Activated CD4-positive, alpha-beta T cell treated with anti-CD3 and anti-CD28 coated beads for 1 hour (primary cell): ENCODE measurements at regions not wholly inside any gene's neighbourhood (a gene's known extent, or its start where the extent isn't known, plus 50 kb on each side); places are given as distances from the start of the nearest gene placed in this dataset.

Source experiments
- DNase-seq: peaks from one replicate; pipeline ENCODE4 v3.0.0-alpha.2; 2020

DNA sequence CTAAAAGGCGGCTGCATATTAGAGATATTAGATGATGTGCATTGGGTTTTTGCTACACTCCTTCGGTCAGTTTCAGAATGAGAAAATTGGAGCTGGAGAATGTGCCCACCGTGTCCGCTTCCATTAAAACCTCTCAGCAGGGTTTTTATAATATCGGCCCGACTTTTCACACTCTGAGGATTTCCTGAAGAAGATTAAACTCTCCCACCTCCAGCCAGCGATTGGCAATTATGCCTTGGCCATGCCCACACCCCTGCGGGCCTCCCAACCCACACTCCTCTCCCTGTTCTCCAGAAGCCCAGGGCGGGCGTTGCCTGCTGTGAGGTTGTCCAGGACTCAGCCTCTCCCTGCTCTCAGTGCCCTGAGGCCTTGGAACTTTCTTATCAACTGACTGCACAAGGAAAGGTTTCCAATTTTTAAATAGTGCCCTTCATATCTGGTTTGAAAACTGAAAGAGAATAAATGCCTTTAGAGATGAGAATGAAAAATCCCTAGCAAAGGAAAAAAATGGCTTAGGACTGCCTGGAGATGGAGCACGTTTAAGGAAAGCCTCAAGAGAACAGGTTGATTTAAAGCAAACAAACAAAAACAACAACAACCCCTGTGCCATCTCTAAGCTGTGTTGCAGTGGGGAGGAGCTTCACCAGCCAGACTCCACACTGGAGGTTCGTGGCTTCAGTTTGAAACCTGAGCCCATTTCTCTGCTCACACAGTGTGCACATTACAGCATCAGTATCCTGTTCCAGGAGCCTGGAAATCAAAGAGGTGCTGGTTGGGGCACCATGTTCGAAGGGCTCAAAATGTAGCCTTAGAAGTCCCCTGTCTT is 292.9 kb downstream of the NSG2 start:
- no peak for DNase-seq

DNA sequence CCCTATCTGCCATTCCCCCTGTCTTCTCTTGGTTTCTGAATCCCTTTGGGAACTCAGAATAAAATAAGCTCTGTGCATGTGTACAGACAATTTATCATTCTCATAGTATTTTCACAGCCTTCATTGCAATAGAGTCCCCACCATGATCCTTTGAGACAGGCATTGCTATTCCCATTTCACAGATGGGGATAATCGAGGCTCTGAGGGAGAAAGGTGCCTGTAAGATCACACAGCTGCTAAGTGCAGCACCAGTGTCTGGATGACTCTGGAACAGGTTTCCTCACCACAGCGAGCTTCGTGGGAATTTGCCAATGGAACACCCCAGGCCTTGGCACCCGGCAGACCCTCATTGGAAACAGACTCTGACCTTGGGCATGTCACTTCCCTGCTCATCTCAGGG is 293.6 kb downstream of the NSG2 start:
- DNase-seq = no peak

DNA sequence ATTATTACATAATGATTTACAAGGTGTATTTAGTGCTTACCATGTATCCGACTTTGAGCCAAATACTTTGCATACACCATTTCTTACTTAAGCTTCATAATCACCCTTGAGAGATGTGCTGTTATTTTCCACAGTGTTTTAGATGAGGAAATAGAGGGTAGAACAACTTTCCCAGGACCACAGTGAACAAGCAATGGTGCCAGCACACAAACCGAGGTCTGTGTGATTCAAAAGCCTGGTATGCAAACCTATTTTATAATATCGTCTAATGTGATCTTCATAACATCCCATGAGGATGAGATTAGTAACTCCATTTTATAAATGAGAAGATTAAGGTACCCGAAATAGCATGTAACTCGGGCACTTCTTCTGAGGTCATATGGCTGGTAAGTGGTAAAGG is 294.7 kb downstream of the NSG2 start:
- no peak for DNase-seq

DNA sequence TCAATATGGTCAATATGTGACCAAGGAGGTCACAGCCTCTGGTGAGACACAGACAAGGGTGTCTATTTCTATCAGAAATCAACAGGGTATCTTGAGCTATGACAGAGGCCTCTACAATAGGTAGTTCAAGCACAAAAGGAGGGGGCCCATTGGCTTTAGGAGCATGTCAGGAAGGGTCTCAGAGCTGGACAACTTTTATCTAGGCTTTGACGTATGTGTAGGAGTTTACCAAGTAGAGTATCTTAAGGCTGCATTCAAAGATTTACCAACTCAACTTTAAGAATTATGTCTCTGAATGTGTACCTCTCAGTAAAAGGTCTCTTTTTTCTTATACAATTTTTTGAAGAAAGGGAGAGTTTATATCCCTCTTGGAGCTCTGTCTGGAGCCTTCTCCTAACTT is 297.2 kb downstream of the NSG2 start:
- no peak for DNase-seq

DNA sequence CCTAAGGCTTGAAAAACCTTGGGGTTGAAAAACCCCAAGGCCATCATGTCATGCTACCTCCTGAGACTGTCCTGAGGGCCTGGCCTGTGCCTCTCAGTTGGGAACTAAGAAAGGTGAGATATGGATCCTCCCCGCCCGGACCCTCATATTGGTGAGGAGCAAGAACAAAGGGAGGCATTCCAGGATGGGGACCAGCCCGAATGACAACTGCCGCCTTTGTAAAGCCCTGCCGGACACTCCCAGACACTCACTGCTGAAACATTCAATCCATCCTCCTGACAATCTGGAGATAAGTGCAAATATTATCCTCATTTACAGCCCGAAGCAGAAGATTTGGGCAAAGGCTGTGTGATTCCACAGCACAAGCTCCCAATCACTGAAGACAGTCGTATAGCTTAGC is 298.3 kb downstream of the NSG2 start:
- DNase-seq = no peak

DNA sequence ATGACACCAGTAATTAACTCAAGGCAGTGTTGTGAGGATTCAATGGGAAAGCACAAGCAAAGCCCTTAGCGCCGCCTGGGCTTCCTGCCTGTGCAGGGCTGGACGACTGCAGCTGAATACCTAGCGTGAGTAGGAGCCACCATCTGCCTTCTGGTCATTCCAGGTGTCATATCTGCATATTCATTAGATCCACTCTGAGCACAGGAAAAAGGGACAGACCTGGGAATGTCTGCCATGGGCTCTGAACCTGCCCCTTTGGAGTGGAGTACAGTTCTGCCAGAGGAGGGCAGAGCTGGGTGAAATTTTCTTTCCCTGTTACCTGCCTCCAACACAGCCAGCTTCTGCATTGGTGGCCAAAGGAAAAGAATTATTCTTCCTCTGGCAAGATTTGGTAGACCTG is 298.8 kb downstream of the NSG2 start:
- no peak for DNase-seq

DNA sequence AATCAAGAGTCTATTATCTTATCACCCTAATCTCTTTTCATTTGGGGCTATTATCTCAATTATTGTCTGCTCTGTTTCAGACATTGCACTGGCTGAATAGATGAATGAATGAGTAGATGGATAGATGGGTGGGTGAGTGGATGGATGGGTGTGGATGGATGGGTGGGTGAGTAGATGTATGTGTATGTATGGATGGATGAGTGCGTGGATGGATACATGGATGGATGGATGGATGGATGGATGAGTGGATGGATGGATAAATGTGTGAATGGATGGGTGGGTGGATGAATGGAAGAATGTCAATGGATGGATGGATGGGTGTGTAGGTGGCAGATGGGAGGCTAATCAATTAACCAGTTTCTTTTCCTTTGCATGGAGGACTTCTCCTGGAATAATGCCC is 301.7 kb downstream of the NSG2 start:
- DNase-seq = no peak

DNA sequence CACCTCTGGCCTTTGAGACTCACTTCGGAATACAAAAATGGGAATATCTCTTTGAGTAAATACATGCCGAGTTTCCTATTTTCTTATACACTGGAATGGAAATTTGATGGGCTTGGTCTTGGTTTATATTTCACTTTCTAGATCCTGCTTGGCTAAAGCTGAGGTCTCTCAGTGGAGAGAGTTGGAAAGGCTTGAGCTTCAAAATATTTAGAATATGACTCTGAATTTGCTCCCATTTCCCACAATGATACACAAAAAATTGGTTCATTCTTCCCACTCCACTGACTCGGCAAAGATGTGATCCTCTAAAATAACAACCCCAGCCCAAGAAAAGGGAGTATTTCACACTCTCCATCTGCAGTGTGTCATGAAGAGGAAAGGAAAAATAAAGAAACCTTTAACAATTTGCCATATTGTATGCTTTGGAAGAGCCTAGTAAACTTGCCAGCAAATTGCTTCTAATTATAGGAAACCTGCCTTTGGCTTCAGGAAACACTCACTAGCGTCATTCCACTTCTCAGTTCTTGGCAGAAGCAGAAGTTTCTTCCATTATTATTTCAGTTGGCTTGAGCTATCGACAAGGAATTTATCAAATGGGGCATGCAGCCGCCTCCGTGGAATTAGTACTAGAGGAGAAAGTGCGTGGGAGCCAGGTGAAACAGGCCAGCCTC is 302.9 kb downstream of the NSG2 start:
- DNase-seq = no peak

DNA sequence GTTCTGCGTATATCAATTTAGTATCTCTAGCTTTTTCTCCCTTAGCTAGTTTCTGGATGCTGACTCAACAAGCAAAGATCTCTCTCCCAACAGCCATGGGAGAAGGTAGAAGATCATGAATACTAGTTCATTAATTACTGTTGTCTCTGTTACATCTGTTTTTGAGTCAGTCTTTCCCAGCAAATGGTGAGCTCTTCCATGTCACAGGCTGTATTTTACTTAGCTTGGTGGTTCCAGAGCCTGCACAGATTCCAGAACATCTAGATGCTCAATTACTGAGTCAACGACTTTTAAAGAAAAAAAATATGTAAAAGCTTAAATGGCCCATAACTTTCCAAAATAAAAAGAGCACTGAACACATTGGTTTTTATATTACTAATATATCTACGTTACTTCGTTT is 307.2 kb downstream of the NSG2 start:
- DNase-seq = no peak

DNA sequence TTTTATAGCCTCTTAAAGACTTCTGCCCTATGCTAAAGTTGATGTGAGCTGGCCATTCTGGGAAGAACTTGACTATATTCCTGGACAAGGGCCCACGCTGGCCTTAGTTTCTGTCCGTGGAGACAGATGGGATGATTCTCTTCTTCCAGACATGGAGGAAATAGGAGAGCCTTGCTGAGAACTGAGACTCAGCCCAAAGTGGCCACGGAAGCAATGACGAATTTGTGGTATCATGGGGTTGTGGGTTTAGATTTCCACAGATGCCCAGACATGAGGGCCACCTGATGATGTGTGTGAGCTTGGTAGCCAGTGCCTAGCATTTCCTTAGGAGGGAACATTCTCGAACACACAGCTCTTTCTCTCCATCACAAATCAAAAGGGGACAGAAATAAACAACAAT is 309.1 kb downstream of the NSG2 start:
- DNase-seq = no peak

DNA sequence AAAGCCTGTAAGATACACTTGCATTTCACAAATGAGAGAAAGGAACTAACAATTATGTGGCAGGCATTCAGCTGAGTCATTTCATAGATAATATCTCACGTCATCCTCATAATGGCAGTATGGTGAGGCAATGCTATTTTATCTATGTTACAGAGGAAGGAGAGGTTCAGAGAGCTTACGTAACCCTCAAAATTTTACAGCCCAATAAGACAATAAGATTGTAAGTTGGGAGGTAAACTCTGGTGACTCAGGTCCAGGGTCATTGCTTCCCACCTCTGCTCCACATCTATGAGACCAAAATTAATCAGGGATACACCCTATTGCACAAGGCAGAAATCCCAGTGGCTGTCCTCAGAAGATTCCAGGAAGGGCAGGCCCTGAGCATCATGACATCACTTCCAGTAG is 309.7 kb downstream of the NSG2 start:
- DNase-seq = no peak

DNA sequence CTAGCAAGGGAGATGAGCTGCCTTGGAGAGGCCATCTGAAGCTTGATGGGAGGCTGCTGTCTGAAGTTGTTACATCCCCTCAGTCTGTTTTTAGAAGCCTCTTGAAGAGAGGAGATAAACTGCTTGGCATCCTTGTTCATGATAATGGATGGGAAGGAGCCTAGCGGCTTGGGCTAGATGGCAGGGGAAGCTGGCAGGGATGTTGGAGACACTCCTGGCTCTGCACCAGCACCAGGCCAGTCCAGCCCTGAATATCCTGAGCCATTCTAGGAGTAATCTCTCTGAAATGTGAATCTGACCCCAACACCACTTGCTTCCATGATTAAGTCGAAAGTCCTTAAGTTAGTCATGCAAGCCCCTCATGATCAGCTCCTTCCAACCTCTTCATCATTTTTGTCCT is 310.5 kb downstream of the NSG2 start:
- DNase-seq = no peak

DNA sequence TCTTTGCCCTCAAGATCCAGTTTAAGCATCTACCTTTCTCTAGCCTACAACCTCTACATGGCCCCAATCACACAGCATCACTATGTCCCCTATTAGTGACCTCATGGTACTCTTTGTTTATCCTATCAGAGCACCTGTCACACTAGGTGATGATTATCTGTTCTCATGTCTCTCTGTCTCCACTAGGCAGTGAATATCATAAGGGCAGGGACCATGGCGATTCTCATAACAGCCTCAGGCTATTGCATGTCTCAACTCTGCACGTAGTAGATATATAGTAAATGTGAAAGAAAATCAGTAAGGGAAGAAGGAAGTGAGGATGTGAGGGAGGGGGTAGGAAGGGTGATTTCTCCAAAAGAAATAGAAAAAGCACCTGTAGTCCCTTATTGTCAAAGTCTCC is 311.0 kb downstream of the NSG2 start:
- no peak for DNase-seq

DNA sequence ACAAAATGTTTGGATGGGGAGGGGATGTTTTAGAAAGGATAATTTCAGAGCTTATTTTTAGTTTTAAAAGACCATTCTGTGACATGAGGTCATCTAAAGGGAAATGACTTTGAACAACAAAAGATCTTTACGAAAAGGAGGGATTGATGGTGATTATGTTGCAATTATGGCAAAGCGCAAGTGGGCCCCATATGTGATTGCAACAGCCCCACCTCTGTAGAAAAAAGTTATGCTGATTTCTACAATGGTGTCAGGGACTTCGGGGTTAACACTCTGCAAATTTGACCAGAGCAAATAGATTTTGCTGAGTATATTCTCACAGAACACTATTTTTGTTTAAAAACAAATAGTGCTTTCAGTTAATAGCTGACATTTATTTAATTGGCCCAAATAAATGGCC is 312.8 kb downstream of the NSG2 start:
- DNase-seq = no peak

DNA sequence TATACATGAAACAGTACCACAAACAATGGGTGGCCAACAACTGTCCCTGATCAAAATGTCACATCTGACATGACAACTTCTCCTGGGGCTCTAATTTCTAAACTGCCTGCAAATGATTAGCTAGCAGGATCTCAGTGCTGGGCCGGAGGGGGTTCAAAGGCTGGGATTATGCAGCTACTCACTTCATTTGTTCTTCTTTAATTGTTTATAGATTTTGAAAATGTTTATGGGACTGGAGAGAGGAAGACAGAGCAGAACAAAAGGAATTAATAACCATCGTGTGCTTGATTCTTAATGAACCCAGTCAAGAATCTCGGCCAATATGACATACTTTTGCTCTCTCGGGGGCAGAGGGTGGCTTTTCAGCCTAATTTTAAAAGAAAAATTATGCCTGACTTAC is 313.6 kb downstream of the NSG2 start:
- DNase-seq = no peak

DNA sequence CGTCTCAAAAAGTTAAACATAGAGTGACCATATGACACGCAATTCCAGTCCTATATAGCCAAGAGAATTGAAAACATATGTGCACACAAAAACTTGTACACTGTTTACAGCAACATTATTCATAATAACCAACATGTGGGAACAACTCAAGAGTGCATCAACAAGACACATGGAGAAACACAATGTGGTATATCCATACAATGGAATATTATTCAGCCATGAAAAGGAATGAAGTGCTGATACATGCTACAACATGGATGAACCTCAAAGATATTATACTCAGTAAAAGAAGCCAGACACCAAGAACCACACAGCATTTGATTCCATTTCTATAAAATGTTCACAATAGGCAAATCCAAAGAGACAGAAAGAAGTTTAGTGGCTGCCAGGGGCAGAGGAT is 317.0 kb downstream of the NSG2 start:
- DNase-seq = no peak

DNA sequence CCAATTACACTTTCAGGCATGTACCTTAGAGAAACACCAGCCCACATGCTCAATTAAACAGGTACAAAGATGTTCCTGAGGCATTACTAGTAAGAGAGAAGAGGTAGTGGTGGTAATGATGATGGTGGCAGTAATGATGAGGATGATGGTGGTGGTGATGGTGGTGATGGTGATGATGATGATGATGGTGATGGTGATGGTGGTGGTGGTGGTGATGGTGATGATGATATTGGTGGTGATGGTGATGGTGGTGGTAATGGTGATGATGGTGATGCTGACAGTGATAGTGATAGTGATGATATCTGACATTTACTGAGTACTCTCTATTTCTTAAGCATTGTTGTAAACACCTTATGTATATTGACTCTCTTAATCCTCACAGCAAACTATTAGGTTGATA is 318.4 kb downstream of the NSG2 start:
- no peak for DNase-seq

DNA sequence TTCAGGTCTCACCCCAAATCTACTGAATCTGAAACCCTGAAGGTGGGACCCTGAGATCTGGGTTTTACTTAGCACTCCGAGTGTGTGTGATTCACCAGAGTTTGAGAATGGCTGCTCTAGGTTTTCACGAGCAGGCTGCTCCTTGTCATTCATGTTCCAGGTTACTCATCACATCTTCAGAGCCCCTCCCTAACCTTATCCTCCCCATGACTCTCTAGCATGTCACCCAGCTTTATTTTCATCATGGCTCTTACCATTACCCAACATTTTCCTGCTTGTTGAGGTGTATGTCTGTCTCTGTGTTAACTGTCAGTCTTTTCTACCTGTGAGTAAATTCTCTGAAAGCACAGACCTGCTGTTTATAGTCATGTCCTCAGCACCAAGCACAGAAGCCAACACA is 319.2 kb downstream of the NSG2 start:
- DNase-seq = no peak

DNA sequence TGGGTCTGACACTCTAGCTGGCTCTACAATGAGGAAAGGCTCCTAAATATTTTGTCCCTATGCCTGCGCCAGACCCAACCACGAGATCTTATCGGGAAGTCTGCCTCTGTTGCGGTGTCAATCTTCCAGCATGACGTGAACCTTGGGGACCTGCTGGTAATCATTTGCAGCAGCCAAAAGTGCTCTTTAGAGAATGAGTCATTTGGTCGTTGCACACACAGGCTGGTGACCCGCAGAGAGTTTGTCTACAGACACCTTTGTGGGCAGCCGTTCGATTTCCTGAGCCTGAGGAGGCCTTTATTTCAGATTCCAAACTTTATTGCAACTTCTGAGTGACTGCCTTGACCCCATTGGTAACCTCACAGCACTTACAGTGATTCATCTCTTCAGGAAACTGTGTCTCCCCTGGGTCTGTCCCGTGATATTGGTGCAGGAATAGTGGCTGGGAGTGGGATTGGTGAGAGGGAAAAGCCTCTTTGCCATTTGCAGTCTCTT is 326.1 kb downstream of the NSG2 start:
- DNase-seq = no peak

DNA sequence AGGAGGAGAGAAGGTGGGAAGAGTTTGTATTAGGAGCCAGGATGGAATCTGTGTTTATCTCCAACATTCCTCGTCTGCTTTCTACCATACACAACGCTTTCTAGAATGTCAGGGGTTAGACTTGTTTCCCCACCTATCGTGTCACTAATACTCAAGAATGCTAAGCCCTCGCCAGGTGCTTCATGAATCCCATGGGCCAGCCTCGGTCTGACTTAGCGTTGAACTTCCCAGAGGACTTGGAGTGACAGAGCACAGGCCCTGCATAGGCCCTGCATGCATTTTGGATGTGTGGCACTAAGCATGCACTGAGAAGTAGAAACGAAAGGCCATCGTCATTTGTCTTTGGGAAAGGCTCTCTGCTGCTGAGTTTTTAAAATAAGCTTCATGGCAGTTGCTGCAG is 328.7 kb downstream of the NSG2 start:
- no peak for DNase-seq

DNA sequence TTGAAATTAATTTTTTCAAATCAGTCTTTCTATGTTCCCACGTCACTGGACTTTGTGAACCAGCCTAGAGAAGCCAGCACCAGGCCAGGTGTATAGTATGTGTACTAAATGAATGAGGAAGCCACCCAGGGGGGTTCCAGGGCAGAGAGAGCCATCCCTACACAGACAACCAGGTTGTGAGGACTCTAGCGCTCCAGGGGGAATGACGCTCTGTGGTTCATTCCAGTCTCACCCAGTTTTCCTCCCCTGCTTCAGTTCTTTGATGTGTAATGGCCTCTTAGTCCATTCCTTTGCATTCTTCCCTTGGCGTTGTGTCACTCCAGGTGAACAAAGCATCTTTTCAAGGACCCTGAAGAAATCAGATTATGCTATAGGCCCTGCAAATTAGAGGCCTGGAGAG is 330.6 kb downstream of the NSG2 start:
- no peak for DNase-seq

DNA sequence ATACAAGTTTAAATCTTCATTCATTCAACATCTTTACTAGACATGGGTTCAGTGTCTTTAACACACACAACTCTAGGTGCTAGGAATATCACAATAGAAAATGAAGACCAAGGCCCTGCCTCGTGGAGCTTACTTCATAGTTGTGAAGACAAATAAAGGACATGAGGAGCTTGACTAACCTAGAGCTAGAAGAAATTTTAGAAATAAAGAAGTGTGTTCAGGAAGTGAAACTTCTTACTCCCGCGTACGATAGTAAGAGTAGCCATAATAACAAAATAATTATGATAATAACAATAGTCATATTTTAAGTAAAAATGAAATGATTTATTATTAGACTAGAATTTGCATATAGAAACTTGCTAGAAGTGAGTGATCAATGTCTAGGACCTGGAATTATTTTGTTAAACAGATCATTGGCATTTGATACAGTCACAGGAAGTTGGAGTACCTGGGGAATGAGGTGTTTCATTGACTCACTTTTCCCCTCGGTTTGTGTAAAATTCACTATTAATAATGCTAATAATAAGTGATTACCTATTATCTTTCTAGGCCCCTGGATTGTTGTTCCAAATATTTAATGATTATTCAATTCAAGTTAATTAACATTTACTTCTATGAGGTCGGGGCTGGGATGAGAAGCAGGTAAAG is 331.3 kb downstream of the NSG2 start:
- no peak for DNase-seq

DNA sequence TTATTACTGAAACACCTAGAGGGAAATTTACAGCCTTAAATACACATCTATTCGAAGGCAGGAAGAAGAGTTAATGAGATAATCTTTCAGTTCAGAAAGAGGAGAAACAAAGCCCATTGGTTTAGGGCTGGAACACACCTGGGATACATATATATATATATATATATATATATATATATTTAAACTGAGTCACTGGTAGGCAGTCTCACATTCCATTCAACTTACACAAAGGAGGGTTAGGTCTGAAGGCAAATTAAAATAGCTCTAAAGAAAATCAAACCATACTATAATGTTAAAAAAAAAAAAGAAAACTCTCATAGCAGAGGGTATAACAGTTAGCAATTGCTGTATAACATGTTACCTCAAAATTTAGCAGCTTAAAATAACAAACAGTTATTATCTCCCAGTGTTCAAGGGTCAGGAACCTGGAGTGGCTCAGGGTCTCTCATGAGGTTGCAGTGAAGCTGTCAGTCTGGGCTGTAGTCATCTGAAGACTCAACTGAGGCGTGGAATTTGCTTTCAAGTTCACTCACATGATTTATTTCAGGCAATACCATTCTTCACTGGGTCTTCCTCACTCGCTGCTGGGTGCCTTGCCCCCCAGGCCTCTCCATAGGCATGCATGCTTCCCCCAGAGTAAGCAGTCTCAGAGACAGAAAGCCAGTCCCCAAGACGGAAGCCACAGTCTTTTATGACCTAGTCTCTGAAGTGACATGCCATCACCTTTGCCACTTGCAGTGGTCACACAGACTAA is 332.8 kb downstream of the NSG2 start:
- no peak for DNase-seq
